WTC11 (cell line): ENCODE measurements at regions not wholly inside any gene's neighbourhood (a gene's known extent, or its start where the extent isn't known, plus 50 kb on each side); places are given as distances from the start of the nearest gene placed in this dataset.

ENCODE experiments used
- IRF2 ChIP-seq: sonication (generic); formaldehyde crosslinking; IDR thresholded peaks from 2 replicates; pipeline ENCODE4 v1.8.0; 2022; ENCODE audit warnings: low read depth, missing genetic modification reagents, borderline replicate concordance
- JUN ChIP-seq: sonication (generic); formaldehyde crosslinking; IDR thresholded peaks from 2 replicates; pipeline ENCODE4 v1.8.0; 2023; ENCODE audit warnings: mild to moderate bottlenecking, missing genetic modification reagents
- TF ChIP-seq, protein P1 (sequence below): fragments of 200-600 bp; IDR thresholded peaks from 2 replicates; pipeline ENCODE4 v1.8.0; 2022; ENCODE audit warnings: antibody characterized with exemption
- TF ChIP-seq, protein P2 (sequence below): sonication (generic); formaldehyde crosslinking; IDR thresholded peaks from 2 replicates; pipeline ENCODE4 v1.8.1; 2023; ENCODE audit warnings: mild to moderate bottlenecking, missing genetic modification reagents, moderate library complexity
- TF ChIP-seq, protein P3 (sequence below): sonication (generic); formaldehyde crosslinking; IDR thresholded peaks from 2 replicates; pipeline ENCODE4 v1.8.1; 2023; ENCODE audit warnings: mild to moderate bottlenecking, missing genetic modification reagents

- no peak for TF ChIP-seq JUN (CRISPR knock-in tag)
- TF ChIP-seq, protein P1, sequence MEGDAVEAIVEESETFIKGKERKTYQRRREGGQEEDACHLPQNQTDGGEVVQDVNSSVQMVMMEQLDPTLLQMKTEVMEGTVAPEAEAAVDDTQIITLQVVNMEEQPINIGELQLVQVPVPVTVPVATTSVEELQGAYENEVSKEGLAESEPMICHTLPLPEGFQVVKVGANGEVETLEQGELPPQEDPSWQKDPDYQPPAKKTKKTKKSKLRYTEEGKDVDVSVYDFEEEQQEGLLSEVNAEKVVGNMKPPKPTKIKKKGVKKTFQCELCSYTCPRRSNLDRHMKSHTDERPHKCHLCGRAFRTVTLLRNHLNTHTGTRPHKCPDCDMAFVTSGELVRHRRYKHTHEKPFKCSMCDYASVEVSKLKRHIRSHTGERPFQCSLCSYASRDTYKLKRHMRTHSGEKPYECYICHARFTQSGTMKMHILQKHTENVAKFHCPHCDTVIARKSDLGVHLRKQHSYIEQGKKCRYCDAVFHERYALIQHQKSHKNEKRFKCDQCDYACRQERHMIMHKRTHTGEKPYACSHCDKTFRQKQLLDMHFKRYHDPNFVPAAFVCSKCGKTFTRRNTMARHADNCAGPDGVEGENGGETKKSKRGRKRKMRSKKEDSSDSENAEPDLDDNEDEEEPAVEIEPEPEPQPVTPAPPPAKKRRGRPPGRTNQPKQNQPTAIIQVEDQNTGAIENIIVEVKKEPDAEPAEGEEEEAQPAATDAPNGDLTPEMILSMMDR: no peak
- TF ChIP-seq, protein P2, sequence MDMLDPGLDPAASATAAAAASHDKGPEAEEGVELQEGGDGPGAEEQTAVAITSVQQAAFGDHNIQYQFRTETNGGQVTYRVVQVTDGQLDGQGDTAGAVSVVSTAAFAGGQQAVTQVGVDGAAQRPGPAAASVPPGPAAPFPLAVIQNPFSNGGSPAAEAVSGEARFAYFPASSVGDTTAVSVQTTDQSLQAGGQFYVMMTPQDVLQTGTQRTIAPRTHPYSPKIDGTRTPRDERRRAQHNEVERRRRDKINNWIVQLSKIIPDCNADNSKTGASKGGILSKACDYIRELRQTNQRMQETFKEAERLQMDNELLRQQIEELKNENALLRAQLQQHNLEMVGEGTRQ (CRISPR knock-in tag): no peak
- no peak for TF ChIP-seq IRF2
- TF ChIP-seq, protein P3, sequence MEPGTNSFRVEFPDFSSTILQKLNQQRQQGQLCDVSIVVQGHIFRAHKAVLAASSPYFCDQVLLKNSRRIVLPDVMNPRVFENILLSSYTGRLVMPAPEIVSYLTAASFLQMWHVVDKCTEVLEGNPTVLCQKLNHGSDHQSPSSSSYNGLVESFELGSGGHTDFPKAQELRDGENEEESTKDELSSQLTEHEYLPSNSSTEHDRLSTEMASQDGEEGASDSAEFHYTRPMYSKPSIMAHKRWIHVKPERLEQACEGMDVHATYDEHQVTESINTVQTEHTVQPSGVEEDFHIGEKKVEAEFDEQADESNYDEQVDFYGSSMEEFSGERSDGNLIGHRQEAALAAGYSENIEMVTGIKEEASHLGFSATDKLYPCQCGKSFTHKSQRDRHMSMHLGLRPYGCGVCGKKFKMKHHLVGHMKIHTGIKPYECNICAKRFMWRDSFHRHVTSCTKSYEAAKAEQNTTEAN: no peak
These were observed 412.7 kb downstream of the EFNA5 start for GRCh38 chr5:107257885-107258520.
